Parathyroid adenoma (tissue), 2 donors: ENCODE measurements at regions not wholly inside any gene's neighbourhood (a gene's known extent, or its start where the extent isn't known, plus 50 kb on each side); places are given as distances from the start of the nearest gene placed in this dataset.

Experiments used
- H2AFZ ChIP-seq: fragments of 300-600 bp; sonication (generic); one replicate; pipeline ENCODE4 v1.7.0; 2017; ENCODE audit warnings: antibody characterized with exemption, mild to moderate bottlenecking
- H3K27ac ChIP-seq: fragments of 300-600 bp; sonication (generic); one replicate; pipeline ENCODE4 v1.7.0; 2017
- H3K27me3 ChIP-seq: fragments of 300-600 bp; sonication (generic); one replicate; pipeline ENCODE4 v1.7.0; 2017; ENCODE audit warnings: low read length; ENCODE audit not compliant: control insufficient read depth, insufficient read depth
- H3K36me3 ChIP-seq: fragments of 300-600 bp; sonication (generic); one replicate; pipeline ENCODE4 v1.7.0; 2017; ENCODE audit warnings: low read length; ENCODE audit not compliant: control insufficient read depth, insufficient read depth
- H3K4me1 ChIP-seq: fragments of 300-600 bp; sonication (generic); one replicate; pipeline ENCODE4 v1.7.0; 2017; ENCODE audit warnings: control low read depth
- H3K4me2 ChIP-seq: fragments of 300-600 bp; sonication (generic); one replicate; pipeline ENCODE4 v1.7.0; 2017; ENCODE audit warnings: low read length
- H3K4me3 ChIP-seq: fragments of 300-600 bp; sonication (generic); one replicate; pipeline ENCODE4 v1.7.0; 2017; ENCODE audit warnings: low read depth, low read length
- H3K79me2 ChIP-seq: fragments of 300-600 bp; sonication (generic); one replicate; pipeline ENCODE4 v1.7.0; 2017; ENCODE audit warnings: control low read depth
- H3K9ac ChIP-seq: fragments of 300-600 bp; sonication (generic); one replicate; pipeline ENCODE4 v1.7.0; 2017; ENCODE audit warnings: mild to moderate bottlenecking
- H3K9me3 ChIP-seq: fragments of 300-600 bp; sonication (generic); one replicate; pipeline ENCODE4 v1.7.0; 2017; ENCODE audit warnings: low read length; ENCODE audit not compliant: control insufficient read depth
- CTCF ChIP-seq: fragments of 300-600 bp; sonication (generic); IDR thresholded peaks from one replicate; pipeline ENCODE4 v1.7.0; 2017; ENCODE audit warnings: antibody characterized with exemption, mild to moderate bottlenecking
- donor health status: primary hyperparathyroidism.

DNA sequence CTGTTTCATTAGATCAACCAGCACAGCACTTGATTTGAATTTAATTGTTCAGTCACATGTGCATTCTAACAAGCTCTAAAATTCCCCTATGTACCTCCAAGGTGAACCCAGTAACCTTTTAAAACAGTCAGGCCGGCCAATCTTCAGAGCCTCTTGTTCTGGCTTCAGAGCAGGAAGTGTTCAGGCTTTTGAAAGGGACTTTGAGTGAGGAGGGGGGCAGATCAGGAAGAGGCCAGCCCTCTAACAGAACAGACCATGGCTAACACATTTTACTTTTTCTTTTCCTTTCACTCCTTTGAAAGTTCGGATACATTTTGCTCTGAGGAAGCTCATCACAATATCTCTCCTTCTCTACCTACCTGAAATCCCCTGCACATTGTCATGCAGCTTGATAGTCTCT, 390.3 kb downstream of the TBC1D4 start:
- no peak overlapping the region for H3K4me2 ChIP-seq
- no peaks in the 10 kb centered on the region for H3K4me1 ChIP-seq
- no peak overlapping the region for H3K9ac ChIP-seq
- H3K27me3 ChIP-seq: no peaks in the 10 kb centered on the region
- no peak overlapping the region for H3K4me3 ChIP-seq
- H3K36me3 ChIP-seq: no peaks in the 10 kb centered on the region
- no peak for TF ChIP-seq CTCF
- no peak overlapping the region for H3K27ac ChIP-seq
- H3K9me3 ChIP-seq: no peaks in the 10 kb centered on the region
- no peak overlapping the region for H2AFZ ChIP-seq
- no peaks in the 10 kb centered on the region for H3K79me2 ChIP-seq

DNA sequence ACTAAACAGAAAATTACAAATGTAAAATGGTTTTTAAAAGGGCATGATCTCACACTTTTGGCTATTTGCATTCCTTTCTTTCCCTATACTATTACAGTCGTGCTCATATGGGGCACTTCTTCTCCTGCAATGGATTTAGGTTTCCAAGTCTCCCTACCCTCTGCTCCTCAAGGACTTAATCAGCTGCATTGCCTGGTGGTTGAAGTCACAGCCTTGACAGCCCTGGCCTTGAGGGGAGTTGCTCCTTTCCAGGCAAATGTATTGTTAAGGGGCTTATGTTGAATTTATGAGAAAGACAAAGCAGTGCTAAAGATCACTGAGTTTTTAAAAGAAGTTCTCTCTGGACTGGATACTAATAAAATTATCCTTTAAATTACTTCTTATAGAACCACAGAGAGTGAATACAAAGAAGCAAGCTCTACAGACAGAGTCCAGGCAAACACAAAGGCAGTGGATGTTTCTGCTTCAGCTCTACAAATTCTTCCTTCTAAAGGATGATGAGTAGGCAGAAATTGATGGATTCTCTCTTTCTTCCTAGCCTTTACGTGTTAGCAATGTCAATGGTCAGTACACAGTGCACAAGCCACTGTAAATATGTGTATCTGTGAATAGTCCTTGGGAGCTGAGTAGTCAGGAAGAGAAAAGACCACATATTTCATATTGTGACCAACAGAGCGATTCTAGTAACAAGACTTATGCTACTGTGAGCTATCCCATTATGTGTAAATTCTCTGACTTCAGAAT, 390.9 kb downstream of the TBC1D4 start:
- TF ChIP-seq CTCF: no peak
- Histone ChIP-seq H3K27me3 (no peaks in the 10 kb centered on the region), H3K36me3 (no peaks in the 10 kb centered on the region), H2AFZ (no peak overlapping the region), H3K9me3 (no peaks in the 10 kb centered on the region), H3K9ac (no peak overlapping the region), H3K27ac (no peak overlapping the region), H3K4me2 (no peak overlapping the region), H3K79me2 (no peaks in the 10 kb centered on the region), H3K4me1 (no peaks in the 10 kb centered on the region), H3K4me3 (no peak overlapping the region)

DNA sequence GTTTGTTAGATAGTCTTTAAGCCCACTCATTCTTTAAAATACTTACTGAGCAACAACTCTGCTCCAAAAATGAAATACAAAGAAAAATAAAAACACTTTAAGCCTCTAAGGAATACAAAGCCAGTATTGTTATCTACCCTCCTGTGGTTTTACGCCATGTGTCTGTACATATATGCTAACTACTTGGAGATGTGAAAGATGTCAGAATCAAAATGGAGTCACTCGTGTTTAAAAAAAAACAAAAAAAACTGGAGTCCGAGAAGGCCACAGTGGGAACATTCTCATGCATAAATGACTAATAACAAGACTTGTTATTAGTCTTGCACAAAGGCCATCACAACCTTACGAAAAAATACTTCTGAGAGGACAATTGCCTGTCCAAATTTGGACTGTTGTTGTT, 393.1 kb downstream of the TBC1D4 start:
- no peaks in the 10 kb centered on the region for H3K4me1 ChIP-seq
- H3K27ac ChIP-seq: no peak overlapping the region
- no peaks in the 10 kb centered on the region for H3K79me2 ChIP-seq
- H3K9me3 ChIP-seq: no peaks in the 10 kb centered on the region
- no peak overlapping the region for H3K4me2 ChIP-seq
- no peaks in the 10 kb centered on the region for H3K36me3 ChIP-seq
- no peak overlapping the region for H3K9ac ChIP-seq
- no peak overlapping the region for H3K4me3 ChIP-seq
- no peak overlapping the region for H2AFZ ChIP-seq
- no peaks in the 10 kb centered on the region for H3K27me3 ChIP-seq
- no peak for TF ChIP-seq CTCF

DNA sequence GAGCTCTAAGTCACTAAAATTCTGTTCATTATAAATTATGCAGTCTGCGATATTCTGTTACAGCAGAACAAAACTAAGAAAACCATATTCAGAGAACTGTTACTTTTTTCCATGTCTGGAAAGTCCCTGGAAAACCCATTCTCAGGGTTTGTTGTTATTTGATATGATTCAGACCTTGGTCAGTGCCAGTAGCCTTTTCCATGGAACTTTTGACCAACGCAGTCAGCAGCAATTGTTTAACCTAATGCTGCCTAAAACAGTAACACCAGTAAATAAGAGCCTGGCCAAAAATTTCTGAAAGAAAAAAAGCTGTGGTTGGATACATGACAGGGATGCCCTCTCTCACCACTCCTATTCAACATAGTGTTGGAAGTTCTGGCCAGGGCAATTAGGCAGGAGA, 402.7 kb downstream of the TBC1D4 start:
- Histone ChIP-seq H3K9ac (no peak overlapping the region), H3K4me2 (no peak overlapping the region), H3K36me3 (no peaks in the 10 kb centered on the region), H3K4me3 (no peak overlapping the region), H3K9me3 (no peaks in the 10 kb centered on the region), H3K27me3 (no peaks in the 10 kb centered on the region), H3K27ac (no peak overlapping the region), H2AFZ (no peak overlapping the region), H3K79me2 (no peaks in the 10 kb centered on the region), H3K4me1 (no peaks in the 10 kb centered on the region)
- no peak for TF ChIP-seq CTCF

- TF ChIP-seq CTCF: no peak
Measured at GRCh38 chr13:75076476-75076875, 405.5 kb downstream of the TBC1D4 start.

More at GRCh38 chr13:75076476-75076875, 405.5 kb downstream of the TBC1D4 start:
- no peaks in the 10 kb centered on the region for H3K36me3 ChIP-seq
- no peak overlapping the region for H3K4me3 ChIP-seq
- H2AFZ ChIP-seq: no peak overlapping the region
- H3K4me1 ChIP-seq: no peaks in the 10 kb centered on the region
- no peak overlapping the region for H3K4me2 ChIP-seq
- H3K79me2 ChIP-seq: no peaks in the 10 kb centered on the region
- no peaks in the 10 kb centered on the region for H3K27me3 ChIP-seq
- no peak overlapping the region for H3K9ac ChIP-seq
- H3K9me3 ChIP-seq: no peaks in the 10 kb centered on the region
- H3K27ac ChIP-seq: no peak overlapping the region
